Heart left ventricle (tissue), 13 donors: ENCODE measurements at regions not wholly inside any gene's neighbourhood (a gene's known extent, or its start where the extent isn't known, plus 50 kb on each side); places are given as distances from the start of the nearest gene placed in this dataset.

ENCODE experiments used
- POLR2A ChIP-seq, 2 donors: fragments of 450-650 bp; IDR thresholded peaks; one replicate each; pipeline ENCODE4 v1.6.1; 2017; ENCODE audit warnings: antibody characterized with exemption in 2 of 2, mild to moderate bottlenecking in 2 of 2, moderate library complexity in 2 of 2
- TF ChIP-seq, protein P1 (sequence below), 12 donors: fragments of 200-600 bp; sonication (generic) in 4 of 12; IDR thresholded peaks; one replicate each; pipeline versions ENCODE4 v1.5.0 to v1.8.0; 2018 to 2022; ENCODE audit warnings: antibody characterized with exemption in 12 of 12, mild to moderate bottlenecking in 5 of 12
- donor health status: ischemic (EF 13 %, LVEDD 7.1; RV severe dilation, severe dysfunction).
- donor health status: DM: no; HTN: yes; CAD: no.
- donor health status: DM: no; HTN: no; CAD: no.
- donor health status: ischemic (EF 25% LVEDD 6.9; RV normal size, moderate dysfunction).
- donor health status: ischemic (EF 25% LVEDD 5.7; RV mildly dilated, moderate dysfunction).
- donor health status: ischemic (EF 35%, LVEDD 5.7; RV mildly dilated, moderate dysfunction).
- donor health status: nonischemic (EF 11% LVEDD 7.7; RV severe dilation, severe dysfunction).
- donor health status: DM: yes; HTN: yes; CAD: no.
- donor health status: PGD.
- donor health status: ischemic (EF 29% LVEDD 5.4; RV normal size, mild dysfunction).
- donor health status: nonischemic (EF 23%, LVEDD 6.1; RV moderate dilation, normal function).

DNA sequence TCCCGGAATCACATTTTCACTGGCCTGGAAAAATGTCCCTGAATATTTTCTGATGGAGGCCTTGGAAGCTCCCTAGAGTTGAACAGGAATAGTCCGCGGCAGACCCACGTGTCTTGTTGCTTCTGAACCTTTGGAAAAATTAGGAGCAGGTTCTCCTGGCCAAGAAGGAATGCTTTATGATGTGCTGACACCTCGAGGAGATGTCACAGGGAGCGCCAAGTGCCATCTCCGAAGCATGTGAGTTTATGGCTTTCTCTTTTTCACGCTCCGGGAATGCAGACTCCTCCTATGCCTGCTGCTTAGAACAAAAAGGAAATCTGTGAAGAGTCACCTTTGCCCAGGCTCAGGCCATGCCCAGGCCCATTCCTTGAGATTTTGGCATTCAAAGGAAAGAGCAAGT, 84.6 kb downstream of the BOD1 start:
- TF ChIP-seq, protein P1, sequence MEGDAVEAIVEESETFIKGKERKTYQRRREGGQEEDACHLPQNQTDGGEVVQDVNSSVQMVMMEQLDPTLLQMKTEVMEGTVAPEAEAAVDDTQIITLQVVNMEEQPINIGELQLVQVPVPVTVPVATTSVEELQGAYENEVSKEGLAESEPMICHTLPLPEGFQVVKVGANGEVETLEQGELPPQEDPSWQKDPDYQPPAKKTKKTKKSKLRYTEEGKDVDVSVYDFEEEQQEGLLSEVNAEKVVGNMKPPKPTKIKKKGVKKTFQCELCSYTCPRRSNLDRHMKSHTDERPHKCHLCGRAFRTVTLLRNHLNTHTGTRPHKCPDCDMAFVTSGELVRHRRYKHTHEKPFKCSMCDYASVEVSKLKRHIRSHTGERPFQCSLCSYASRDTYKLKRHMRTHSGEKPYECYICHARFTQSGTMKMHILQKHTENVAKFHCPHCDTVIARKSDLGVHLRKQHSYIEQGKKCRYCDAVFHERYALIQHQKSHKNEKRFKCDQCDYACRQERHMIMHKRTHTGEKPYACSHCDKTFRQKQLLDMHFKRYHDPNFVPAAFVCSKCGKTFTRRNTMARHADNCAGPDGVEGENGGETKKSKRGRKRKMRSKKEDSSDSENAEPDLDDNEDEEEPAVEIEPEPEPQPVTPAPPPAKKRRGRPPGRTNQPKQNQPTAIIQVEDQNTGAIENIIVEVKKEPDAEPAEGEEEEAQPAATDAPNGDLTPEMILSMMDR (IDR thresholded peaks at IDR 0.05): no peak
- no peak for TF ChIP-seq POLR2A (IDR thresholded peaks at IDR 0.05)
